GM21529 (cell line): ENCODE measurements at regions not wholly inside any gene's neighbourhood (a gene's known extent, or its start where the extent isn't known, plus 50 kb on each side); places are given as distances from the start of the nearest gene placed in this dataset.
"Not testable (repeated sequence)": the region's sequence is repeated elsewhere in the genome, so short reads cannot be mapped to it uniquely, and the experiment has no call there.

Experiments
- ATAC-seq: cut with Tn5 transposase; IDR thresholded peaks from one replicate; pipeline ENCODE4 v1.9.1; 2021; ENCODE audit not compliant: unreplicated experiment

- not testable (repeated sequence) for ATAC-seq
These were observed 741.0 kb downstream of the TMTC2 start for GRCh38 chr12:83427586-83428136.

GRCh38 chr12:83414981-83415380, 728.3 kb downstream of the TMTC2 start:
- ATAC-seq, result no peak

GRCh38 chr12:83408851-83409250, 722.1 kb downstream of the TMTC2 start:
- ATAC-seq, result no peak

- no peak for ATAC-seq
These were observed 721.4 kb downstream of the TMTC2 start for GRCh38 chr12:83408146-83408545.

GRCh38 chr12:83404521-83404920, 717.8 kb downstream of the TMTC2 start:
- no peak for ATAC-seq

GRCh38 chr12:83390186-83390585, 703.5 kb downstream of the TMTC2 start:
- no peak for ATAC-seq

- no peak for ATAC-seq
These were observed 702.7 kb downstream of the TMTC2 start for GRCh38 chr12:83389237-83389996.

- ATAC-seq, result no peak
These were observed 701.8 kb downstream of the TMTC2 start for GRCh38 chr12:83388551-83388950.

GRCh38 chr12:83386527-83387264, 700.0 kb downstream of the TMTC2 start:
- ATAC-seq, result no peak

GRCh38 chr12:83378186-83378727, 691.6 kb downstream of the TMTC2 start:
- no peak for ATAC-seq

- no peak for ATAC-seq
These were observed 678.6 kb downstream of the TMTC2 start for GRCh38 chr12:83365317-83365716.

- no peak for ATAC-seq
These were observed 674.8 kb downstream of the TMTC2 start for GRCh38 chr12:83361475-83361874.

GRCh38 chr12:83361071-83361470, 674.4 kb downstream of the TMTC2 start:
- no peak for ATAC-seq

GRCh38 chr12:83349907-83350611, 663.4 kb downstream of the TMTC2 start:
- ATAC-seq, result no peak

GRCh38 chr12:83346333-83346732, 659.6 kb downstream of the TMTC2 start:
- ATAC-seq, result no peak

- no peak for ATAC-seq
These were observed 657.1 kb downstream of the TMTC2 start for GRCh38 chr12:83343767-83344166.

- no peak for ATAC-seq
These were observed 649.0 kb downstream of the TMTC2 start for GRCh38 chr12:83335748-83336147.

- no peak for ATAC-seq
These were observed 640.0 kb downstream of the TMTC2 start for GRCh38 chr12:83326666-83327065.

- ATAC-seq, result no peak
These were observed 637.2 kb downstream of the TMTC2 start for GRCh38 chr12:83323866-83324265.

- ATAC-seq, result no peak
These were observed 636.1 kb downstream of the TMTC2 start for GRCh38 chr12:83322809-83323208.

GRCh38 chr12:83321971-83322370, 635.3 kb downstream of the TMTC2 start:
- ATAC-seq, result no peak
